ENCODE measurements at regions not wholly inside any gene's neighbourhood (a gene's known extent, or its start where the extent isn't known, plus 50 kb on each side); places are given as distances from the start of the nearest gene placed in this dataset.

GRCh38 chr6:55633471-55633870, 54.5 kb upstream of the HMGCLL1 start:
- TF ChIP-seq CTCF (IDR thresholded peaks at IDR 0.05), result no peak
- TF ChIP-seq EP300 (IDR thresholded peaks at IDR 0.05), result no peak
- no peak for TF ChIP-seq POLR2A (IDR thresholded peaks at IDR 0.05)
